ENCODE measurements at regions not wholly inside any gene's neighbourhood (a gene's known extent, or its start where the extent isn't known, plus 50 kb on each side); places are given as distances from the start of the nearest gene placed in this dataset.

- no peak overlapping the region for H3K4me3 ChIP-seq (ENCODE audit: low read depth, low read length)
- no peak for DNase-seq
- no peaks in the 10 kb centered on the region for H3K9me3 ChIP-seq (ENCODE audit: severe bottlenecking)
- no peak for TF ChIP-seq CTCF (IDR thresholded peaks at IDR 0.05; ENCODE audit: low read depth, low read length)
- no peaks in the 10 kb centered on the region for H3K27me3 ChIP-seq (ENCODE audit: insufficient read depth, low read depth, severe bottlenecking)
- no peak overlapping the region for H3K27ac ChIP-seq
- H3K36me3 ChIP-seq = no peaks in the 10 kb centered on the region
Measured at GRCh38 chr13:47146991-47147811, 250.3 kb upstream of the HTR2A start.

GRCh38 chr13:47146136-47146535 lies 249.3 kb upstream of the HTR2A start:
- no peak overlapping the region for H3K4me3 ChIP-seq (ENCODE audit: low read depth, low read length)
- DNase-seq = no peak
- TF ChIP-seq CTCF (IDR thresholded peaks at IDR 0.05; ENCODE audit: low read depth, low read length) = no peak
- no peaks in the 10 kb centered on the region for H3K27me3 ChIP-seq (ENCODE audit: insufficient read depth, low read depth, severe bottlenecking)
- no peaks in the 10 kb centered on the region for H3K36me3 ChIP-seq
- H3K9me3 ChIP-seq (ENCODE audit: severe bottlenecking) = no peaks in the 10 kb centered on the region
- no peak overlapping the region for H3K27ac ChIP-seq

- Histone ChIP-seq H3K27me3 (ENCODE audit: insufficient read depth, low read depth, severe bottlenecking) (no peaks in the 10 kb centered on the region), H3K4me3 (ENCODE audit: low read depth, low read length) (no peak overlapping the region), H3K27ac (no peak overlapping the region), H3K36me3 (no peaks in the 10 kb centered on the region), H3K9me3 (ENCODE audit: severe bottlenecking) (no peaks in the 10 kb centered on the region)
- no peak for TF ChIP-seq CTCF (IDR thresholded peaks at IDR 0.05; ENCODE audit: low read depth, low read length)
- DNase-seq = no peak
Measured at GRCh38 chr13:47144782-47145181, 247.9 kb upstream of the HTR2A start.

GRCh38 chr13:47142105-47142504 lies 245.3 kb upstream of the HTR2A start:
- TF ChIP-seq CTCF (IDR thresholded peaks at IDR 0.05; ENCODE audit: low read depth, low read length) = no peak
- H3K27ac ChIP-seq = no peak overlapping the region
- no peaks in the 10 kb centered on the region for H3K9me3 ChIP-seq (ENCODE audit: severe bottlenecking)
- DNase-seq = no peak
- no peak overlapping the region for H3K4me3 ChIP-seq (ENCODE audit: low read depth, low read length)
- H3K36me3 ChIP-seq = no peaks in the 10 kb centered on the region
- no peaks in the 10 kb centered on the region for H3K27me3 ChIP-seq (ENCODE audit: insufficient read depth, low read depth, severe bottlenecking)

- H3K36me3 ChIP-seq = no peaks in the 10 kb centered on the region
- TF ChIP-seq CTCF (IDR thresholded peaks at IDR 0.05; ENCODE audit: low read depth, low read length) = no peak
- H3K9me3 ChIP-seq (ENCODE audit: severe bottlenecking) = no peaks in the 10 kb centered on the region
- no peak for DNase-seq
- no peak overlapping the region for H3K4me3 ChIP-seq (ENCODE audit: low read depth, low read length)
- no peak overlapping the region for H3K27ac ChIP-seq
- no peaks in the 10 kb centered on the region for H3K27me3 ChIP-seq (ENCODE audit: insufficient read depth, low read depth, severe bottlenecking)
Measured at GRCh38 chr13:47139519-47139918, 242.7 kb upstream of the HTR2A start.

- DNase-seq = no peak
- TF ChIP-seq CTCF (IDR thresholded peaks at IDR 0.05; ENCODE audit: low read depth, low read length) = no peak
Measured at GRCh38 chr13:47136504-47136941, 239.7 kb upstream of the HTR2A start.

More at GRCh38 chr13:47136504-47136941, 239.7 kb upstream of the HTR2A start:
- Histone ChIP-seq H3K36me3 (no peaks in the 10 kb centered on the region), H3K9me3 (ENCODE audit: severe bottlenecking) (no peaks in the 10 kb centered on the region), H3K27ac (no peak overlapping the region), H3K4me3 (ENCODE audit: low read depth, low read length) (no peak overlapping the region), H3K27me3 (ENCODE audit: insufficient read depth, low read depth, severe bottlenecking) (no peaks in the 10 kb centered on the region)

All from WERI-Rb-1 (cell line).